Stimulated activated CD8-positive, alpha-beta memory T cell treated with anti-CD3 and anti-CD28 coated beads, Interleukin-15, amount 100 ng/mL, for 1 hour (primary cell): ENCODE measurements at regions not wholly inside any gene's neighbourhood (a gene's known extent, or its start where the extent isn't known, plus 50 kb on each side); places are given as distances from the start of the nearest gene placed in this dataset.
"Not testable (repeated sequence)": the region's sequence is repeated elsewhere in the genome, so short reads cannot be mapped to it uniquely, and the experiment has no call there.

Source experiments
- DNase-seq: peaks from one replicate; pipeline ENCODE4 v3.0.0-alpha.2; 2020; ENCODE audit warnings: low read depth

DNA sequence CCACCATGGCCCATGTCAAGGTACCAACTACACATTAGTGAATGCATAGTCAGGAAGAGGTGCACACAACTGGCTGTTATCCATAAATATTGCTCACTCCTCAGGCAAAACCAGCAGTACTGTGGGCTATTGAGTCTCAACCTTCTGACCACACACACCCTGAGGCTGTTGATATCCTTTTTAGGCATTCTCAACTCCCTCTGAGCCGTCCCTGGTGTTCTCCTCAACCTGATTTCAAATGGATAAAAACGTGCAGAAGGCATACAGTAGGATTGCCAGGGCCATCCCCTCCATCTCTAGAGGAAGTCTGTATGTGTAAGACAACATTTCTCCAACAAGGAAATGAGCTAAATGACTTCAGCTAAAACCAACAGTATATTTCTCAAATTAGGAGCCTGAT, 98.7 kb upstream of the KLHL13 start:
- DNase-seq = no peak

DNA sequence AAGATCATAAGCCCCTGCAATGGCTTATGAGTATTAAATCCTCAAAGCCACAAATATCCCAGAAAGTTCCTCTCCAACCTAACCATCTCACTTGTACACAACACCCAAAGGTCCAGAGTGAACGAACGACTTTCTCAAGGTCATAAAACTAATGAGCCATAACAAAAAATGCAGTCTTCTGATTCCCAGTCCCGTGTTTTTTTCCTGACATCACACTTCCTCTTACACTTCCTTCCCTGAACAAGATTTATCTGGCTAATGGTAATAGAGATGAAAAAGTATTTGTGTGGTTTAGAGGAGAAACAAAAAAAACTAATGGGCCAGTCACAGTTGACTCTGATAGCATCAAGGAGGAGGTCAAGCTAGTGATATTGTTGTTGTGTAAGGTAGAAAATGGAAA, 99.5 kb upstream of the KLHL13 start:
- DNase-seq = no peak

DNA sequence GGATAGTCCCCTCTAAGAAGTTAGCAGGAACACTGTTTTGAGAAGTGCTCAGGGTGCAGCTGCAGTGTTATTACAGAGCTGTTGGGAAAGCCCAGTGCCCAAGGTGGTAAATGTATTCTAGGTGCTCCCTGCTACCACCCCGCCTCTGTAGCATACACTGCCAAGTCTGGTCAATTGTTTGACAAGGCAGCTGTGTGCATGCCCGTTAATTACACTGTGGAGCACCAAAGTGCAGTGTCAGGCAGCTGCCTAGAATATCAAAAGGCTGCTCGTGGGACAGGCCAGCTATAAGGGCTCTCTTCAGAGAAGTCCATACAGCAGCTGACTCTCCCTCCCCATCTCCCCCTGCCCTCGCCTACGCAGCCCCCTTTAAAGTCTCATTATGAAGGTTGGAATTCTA, 99.9 kb upstream of the KLHL13 start:
- DNase-seq = no peak

DNA sequence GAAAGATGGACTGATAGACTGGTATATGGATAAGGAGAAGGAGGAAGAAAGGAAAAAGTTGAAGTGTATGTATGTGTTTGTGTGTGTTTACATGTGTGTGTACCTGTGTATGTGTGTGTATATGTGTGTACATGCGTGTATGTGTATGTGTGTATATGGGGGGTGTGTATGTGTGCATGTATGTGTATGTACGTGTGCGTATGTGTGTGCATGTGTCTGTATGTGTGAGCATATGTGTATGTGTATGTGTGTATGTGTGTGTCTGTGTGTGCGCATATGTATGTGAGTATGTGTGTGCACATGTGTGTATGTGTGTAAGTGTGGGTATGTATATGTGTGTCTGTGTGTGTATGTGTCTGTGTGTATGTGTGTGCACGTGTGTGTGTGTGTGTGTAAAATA, 101.5 kb upstream of the KLHL13 start:
- no peak for DNase-seq

DNA sequence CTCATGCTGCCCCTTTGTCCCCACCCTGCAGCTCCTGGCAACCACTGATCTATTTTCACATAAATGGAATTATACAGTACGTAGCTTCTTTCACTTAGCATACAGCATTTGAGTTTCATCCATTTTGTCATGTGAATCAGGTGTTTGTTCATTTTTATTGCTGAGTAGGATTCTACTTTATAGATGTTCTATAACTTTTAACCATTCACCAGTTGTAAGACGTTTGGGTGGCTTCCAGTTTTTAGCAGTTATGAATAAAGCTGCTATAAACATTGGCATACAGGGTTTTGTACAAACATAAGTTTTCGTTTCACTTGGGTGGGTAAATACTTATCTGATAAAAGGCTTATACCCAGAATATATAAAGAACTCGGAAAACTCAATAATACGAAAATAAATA, 102.3 kb upstream of the KLHL13 start:
- no peak for DNase-seq

DNA sequence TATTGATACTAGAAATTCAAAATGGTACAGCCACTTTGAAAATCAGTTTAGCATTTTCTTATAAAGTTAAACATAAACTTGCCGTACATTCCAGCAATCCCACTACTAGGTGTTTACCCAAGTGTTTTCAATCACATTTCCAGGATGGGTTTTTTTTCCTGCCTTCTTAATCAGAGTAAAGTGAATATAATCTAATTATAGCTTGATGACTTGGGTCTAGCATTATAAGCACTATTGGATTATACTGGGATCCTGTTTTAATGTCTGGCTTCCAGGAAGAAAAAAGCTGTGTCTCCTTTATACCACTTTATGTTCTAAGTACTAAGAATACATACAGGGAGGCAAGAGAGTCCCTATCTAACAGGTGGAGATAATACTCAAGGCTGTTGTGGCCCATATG, 103.3 kb upstream of the KLHL13 start:
- no peak for DNase-seq

DNA sequence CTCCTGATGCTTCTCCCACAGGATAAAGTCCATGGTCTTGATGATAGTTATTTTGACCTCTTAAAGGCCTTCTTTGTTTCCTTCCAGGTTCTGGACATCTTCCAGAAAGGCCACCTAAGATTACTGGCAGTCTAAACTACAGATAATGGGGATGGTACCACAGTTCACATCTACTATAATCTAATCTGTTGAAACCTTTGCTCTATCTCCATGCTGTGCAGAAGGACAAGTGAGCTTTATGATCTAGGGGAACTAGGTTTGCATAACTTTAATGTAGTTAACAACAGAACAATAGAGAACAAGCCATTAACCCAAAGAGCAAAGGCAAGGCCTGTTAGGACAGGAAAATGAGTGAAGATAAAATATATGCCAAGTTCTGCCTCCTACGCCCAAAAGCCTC, 103.9 kb upstream of the KLHL13 start:
- DNase-seq = no peak

DNA sequence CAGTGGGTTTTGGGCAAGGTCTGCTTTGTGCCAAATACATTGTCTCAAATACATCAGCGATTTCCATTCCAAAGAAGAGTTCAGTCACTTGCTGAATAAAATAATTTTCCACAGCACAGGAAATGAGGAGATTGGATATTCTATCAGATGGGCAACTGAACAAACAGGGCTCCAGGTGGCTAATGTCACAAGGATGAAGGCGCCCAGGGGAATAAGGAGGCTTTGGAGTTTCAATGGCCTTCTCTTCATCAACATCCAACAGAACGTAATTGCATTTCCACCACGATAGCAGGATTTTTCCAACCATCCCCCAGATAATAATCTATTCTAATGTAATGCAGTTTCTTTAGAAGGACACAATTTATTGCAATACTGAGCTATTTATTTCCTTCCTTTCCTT, 104.7 kb upstream of the KLHL13 start:
- DNase-seq = no peak

DNA sequence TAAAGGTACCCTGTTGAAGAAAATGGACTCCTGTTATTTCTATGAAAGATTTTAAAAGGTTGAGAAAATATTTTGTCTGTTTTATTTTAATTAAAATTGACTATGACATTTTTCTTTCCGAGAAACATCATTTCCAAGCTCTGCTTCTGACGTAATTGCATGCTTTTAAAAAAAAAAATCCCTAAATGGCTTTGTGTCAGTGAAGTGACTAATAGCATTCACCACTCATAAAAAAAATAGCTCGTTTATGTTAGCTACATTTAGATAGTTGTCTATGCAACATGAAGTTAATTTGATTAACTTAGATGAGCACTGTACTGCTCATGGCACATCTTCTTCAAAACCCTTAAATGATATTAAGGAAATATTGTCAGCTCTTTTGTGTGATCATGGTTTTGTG, 105.1 kb upstream of the KLHL13 start:
- DNase-seq = no peak

DNA sequence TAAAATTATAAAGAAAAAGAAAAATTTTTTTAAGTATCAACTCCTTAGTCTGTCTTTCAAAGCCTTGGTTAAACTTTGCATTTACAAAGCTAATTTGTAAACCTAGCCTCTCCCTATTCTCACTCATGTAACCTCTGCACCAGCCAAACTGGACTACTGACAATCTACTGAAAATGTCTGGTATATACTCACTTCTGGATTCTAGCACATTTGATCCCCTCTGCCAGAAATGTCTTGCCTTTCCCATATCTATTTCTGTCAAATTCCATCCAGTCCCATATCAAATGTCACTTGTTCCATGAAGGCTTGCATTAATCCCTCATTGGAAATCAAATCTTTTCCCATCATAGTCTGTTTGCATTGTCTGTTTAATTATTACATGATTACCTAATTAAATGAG, 105.8 kb upstream of the KLHL13 start:
- DNase-seq = no peak

DNA sequence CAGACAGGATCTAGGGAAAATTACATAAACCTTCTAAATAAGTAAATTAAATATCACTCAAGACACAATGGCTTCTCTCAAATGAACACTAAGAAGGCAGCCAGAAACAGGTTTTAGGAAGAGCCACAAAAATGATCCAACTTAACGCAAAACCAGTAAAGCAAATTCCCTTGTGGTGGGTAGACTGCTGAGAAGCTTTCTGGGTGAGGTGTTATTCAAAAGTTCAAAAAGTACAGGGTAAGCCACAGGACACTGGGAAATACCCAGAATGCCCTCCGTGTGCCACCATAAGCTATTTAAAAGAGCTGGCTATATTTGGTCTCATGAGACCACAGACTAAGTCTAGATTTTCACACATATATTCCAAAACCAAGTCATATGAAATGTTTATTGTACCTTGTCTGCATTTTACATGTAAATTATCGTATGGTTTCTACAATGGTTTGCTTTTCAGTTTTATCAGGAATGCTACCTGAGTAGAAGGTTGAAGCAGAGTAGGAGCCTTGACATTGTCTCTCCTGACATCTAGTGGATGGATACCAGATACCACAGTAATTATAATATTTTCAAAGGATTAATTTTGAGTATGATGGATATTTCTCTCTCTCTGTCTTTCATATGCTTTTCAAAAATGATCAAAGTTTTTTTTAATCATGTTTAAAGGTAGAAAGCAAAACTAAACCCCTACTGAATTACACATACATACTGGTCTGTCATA, 109.3 kb upstream of the KLHL13 start:
- no peak for DNase-seq

DNA sequence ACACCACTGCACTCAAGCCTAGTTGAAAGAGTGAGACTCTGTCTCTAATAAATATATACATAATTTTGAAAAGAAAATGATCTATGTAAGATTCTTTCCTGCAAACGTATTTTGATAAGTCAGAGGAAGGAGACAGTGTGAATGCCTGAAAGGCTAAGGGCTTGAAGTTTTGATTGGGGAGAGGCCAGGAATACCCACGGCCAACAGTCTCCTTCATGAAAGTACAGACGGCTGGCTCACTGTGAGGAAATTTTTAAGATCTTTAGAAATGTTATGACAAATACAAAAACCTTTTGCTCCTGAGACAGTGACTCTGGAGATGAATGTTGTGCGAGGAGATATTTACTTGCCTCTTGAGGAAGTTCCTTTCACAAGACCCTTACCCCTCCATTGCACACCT, 111.4 kb upstream of the KLHL13 start:
- DNase-seq = no peak

DNA sequence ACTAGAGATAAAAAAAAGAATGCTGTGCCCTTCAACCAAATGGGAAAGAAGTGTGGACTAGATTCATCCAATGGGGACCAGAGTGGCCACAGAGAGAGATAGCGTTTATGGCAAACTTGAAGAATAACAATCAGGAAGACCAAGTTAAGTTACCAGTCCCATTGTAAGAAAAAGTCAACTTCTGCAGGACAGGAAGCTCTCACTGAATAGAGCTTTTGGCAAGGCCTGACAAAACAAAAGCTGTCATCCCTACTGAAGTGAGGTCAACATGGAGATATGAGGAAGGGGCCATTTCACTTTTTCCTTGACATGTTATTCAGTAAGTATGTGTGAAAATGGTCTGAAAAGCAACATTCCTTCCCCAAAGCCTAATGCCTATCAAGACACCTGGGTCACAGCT, 111.8 kb upstream of the KLHL13 start:
- no peak for DNase-seq

DNA sequence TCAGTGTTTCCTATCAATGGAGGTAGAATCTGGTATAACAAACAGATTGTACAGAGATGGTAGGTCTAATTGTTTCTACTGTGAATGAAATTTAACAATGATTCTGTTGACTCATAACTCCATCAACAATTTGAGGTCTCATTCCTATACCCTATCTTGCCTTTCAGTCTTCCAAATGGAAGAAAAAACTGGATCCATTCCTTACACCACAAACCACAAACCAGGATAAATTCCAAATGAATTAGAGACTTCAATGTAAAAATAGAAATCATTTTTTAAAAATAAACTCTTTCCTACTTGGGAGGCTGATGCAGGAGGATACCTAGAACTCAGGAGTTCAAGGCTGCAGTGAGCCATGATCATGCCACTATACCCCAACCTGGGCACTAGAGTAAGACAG, 114.4 kb upstream of the WDR44 start:
- DNase-seq = no peak

DNA sequence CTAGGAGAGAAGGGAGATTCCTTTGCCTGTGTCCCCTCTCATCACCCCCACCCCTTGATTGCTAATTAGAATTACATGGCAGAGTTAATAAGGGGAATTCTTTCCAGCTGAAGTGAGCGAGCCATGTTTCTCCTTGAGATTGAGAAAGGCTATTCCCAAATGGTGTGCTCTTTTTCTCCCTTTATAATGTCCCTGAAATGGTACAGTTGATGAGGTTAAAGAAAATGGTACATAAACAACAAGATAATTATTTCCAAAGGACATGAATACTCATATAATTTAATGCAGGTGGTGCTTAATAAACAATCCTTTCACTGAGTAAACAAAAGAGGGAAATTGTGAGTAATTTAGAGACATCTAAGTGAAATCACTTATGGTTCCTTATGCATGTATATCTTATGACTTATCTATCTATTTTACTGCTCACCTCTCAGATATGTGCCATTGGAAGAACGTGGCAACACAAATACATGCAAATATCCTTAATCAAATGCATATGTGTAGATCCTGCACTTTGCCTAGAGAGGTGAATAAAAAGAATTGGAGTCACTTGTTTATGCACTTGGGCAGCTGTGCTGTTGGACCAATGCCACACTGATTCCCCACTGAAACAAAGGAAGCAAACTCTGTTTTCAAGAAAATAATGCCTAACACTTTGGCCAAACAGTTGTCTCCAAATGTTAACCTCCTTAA, 106.6 kb upstream of the WDR44 start:
- no peak for DNase-seq

DNA sequence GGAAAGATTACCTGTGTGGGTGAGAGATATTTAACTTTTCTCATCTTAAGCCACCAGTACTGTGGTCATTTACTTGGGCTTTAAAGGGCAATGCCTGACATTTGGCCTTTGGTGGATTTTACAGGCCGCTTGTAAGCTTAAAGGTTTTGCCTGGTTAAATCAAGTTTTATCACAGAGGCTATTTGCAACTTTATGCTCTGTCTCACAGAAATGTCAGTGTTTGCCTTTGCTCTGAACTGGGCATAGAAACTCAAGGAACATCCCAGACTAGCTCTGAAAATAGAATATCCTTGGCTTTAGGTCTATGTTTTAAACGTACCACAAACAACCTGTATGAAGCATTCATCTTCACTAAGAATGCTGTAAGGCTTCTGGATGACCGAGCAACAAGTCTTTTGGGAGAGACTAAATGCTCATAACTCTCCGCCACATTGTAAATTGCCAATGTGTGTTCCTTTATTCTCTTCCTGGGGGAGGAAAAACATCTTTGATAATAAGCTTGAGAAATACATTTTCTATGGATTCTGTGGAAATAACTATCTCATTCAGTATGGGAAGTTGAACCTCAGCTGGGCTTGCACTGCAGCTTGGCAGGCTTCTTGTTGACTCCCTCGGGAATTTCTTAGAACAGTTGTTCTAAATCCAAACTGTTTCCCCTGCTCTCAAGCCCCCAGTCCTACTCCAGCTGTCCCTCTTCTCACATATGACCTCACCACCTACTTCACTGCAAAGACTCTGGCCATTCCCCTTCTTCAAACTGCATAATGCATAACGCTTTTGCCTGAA, 105.8 kb upstream of the WDR44 start:
- DNase-seq = no peak

DNA sequence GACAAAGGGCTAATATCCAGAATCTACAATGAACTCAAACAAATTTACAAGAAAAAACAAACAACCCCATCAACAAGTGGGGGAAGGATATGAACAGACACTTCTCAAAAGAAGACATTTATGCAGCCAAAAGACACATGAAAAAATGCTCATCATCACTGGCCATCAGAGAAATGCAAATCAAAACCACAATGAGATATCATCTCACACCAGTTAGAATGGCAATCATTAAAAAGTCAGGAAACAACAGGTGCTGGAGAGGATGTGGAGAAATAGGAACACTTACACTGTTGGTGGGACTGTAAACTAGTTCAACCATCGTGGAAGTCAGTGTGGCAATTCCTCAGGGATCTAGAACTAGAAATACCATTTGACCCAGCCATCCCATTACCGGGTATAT, 98.9 kb upstream of the WDR44 start:
- not testable (repeated sequence) for DNase-seq

DNA sequence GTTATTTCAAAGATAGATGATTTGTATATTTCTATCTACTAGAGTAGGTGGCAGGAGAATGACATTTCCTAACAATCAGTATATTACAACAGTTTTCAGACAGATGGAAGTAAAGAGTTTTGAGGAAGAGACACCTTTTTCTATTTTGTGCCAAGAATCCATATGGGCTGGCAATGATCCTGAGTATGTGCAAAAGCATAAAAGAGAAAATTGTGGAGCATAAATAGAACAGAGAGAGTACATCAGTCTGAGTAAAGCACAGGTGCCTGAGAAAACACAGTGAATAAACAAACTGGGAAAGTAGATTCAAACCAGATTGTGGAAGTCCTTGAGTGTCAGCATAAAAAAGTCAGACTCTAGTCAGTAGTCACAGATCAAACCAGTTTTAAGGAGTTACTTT, 96.8 kb upstream of the WDR44 start:
- DNase-seq = no peak

DNA sequence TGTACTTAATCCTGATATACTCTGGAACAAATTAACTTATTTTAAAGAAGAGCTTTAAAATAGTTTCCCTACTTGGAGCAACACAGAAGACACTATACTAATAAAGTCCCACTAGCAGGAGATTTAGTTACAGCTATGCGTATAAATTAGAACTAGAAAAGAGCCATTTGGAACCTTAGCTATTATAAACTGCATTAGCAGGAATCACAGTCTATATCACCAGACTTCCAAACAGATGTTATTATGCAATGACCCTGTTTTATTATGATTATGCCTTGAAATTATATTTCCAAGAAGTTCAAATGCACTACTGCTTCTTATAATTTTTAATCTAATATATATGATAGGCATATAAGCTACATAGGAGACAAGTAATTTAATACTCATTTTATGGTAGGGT, 95.5 kb upstream of the WDR44 start:
- DNase-seq = no peak

DNA sequence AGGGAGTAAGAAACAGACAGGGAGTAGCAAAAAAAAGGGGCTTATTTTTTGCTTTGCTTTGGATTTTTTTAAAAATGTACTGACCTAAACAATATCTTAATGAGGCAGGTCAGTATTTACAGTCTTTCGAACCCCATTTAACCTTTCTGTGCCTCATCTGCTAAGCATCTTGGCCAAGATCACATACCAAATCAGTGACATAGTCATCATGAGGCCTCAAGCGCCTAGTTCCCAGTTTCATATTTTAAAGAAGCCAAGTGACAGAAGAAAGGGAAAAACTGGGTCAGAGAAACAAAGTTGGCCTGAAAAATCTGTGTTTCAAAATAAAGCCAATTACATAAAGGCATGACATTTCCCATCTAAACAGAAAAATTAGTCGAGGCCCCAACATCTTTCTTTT, 94.6 kb upstream of the WDR44 start:
- no peak for DNase-seq

DNA sequence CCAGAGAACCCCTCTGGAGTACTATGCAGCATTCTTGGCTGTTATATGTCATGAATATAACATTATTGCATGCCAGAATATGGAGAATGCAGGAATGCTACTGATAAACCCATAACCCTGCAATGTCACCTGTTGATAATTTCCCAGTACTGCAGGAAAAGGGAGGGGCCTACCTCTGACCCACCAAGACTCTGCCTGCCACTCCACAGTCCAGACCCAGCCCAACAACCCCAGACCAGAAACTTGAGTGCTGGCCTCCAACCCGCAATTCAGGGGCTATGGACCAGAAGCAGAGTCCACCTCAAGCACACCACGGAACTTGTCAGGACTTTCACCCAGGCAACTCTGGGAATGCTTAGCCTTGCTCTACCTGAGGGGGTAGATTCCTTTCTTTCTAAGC, 92.9 kb upstream of the WDR44 start:
- DNase-seq = no peak

DNA sequence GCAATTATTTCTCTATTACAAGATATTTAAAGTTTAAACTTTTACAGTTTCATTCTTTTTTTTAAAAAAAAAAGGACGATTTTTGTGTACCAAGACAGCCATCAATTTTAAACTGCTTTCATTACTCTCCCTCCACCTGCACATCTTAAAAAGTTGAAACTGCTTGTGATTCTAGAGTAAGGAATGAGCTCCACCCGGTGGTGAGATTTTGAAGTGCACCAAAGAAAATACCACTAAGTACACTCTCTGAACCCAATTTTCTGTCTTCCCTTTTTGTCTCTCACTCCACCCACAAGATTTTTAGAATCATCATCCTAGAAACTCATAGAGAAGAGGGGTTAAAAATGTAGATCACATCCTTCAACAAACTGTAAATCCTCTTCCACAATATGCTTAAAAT, 91.3 kb upstream of the WDR44 start:
- peak; percentile 12 for DNase-seq

DNA sequence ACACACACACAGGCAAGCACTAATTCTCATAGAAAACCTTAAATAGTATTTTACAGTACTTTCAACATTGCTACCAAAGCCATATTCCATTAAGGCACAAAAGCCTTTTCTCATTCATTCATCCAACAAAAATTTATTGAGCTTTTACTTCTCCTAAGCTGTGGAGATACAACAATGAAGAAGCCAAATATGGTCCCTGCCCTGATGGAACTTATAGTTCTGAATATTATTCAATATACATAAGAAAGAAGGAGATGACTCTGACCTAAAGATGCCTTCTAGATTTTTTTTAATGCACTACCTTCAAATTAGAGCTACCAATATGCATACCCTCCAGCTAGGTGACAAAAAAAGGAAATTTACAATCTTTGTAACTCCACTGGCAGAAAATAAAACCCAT, 90.0 kb upstream of the WDR44 start:
- DNase-seq = no peak
